ENCODE measurements at regions not wholly inside any gene's neighbourhood (a gene's known extent, or its start where the extent isn't known, plus 50 kb on each side); places are given as distances from the start of the nearest gene placed in this dataset.

- Histone ChIP-seq H3K4me3 (ENCODE audit: insufficient read depth, low read length) (no peak overlapping the region), H3K27me3 (ENCODE audit: insufficient read depth, low read length) (no peaks in the 10 kb centered on the region), H2AFZ (ENCODE audit: low read length) (no peak overlapping the region), H3K4me1 (ENCODE audit: insufficient read depth, low read length) (peaks cover 20% of the 10 kb centered on the region), H3K79me2 (ENCODE audit: insufficient read depth, low read length) (no peaks in the 10 kb centered on the region), H3K27ac (ENCODE audit: low read depth, low read length) (no peak overlapping the region), H3K9me3 (ENCODE audit: low read depth, low read length) (no peaks in the 10 kb centered on the region), H3K4me2 (ENCODE audit: insufficient read depth, low read length) (no peak overlapping the region), H4K20me1 (ENCODE audit: insufficient read depth, low read length) (no peaks in the 10 kb centered on the region), H3K36me3 (ENCODE audit: insufficient read depth, low read length) (no peaks in the 10 kb centered on the region)
- TF ChIP-seq CTCF (IDR thresholded peaks at IDR 0.05; ENCODE audit: extremely low read depth, low read depth, low read length), result no peak
- no peak for DNase-seq (ENCODE audit: insufficient read length, low spot score, missing footprints)
These were observed 511.7 kb downstream of the NTRK3 start for GRCh38 chr15:87744815-87745214.

GRCh38 chr15:87743562-87743961, 513.0 kb downstream of the NTRK3 start:
- no peaks in the 10 kb centered on the region for H3K9me3 ChIP-seq (ENCODE audit: low read depth, low read length)
- no peak overlapping the region for H3K4me3 ChIP-seq (ENCODE audit: insufficient read depth, low read length)
- peaks cover 29% of the 10 kb centered on the region for H3K4me1 ChIP-seq (ENCODE audit: insufficient read depth, low read length)
- H3K79me2 ChIP-seq (ENCODE audit: insufficient read depth, low read length), result no peaks in the 10 kb centered on the region
- no peaks in the 10 kb centered on the region for H4K20me1 ChIP-seq (ENCODE audit: insufficient read depth, low read length)
- DNase-seq (ENCODE audit: insufficient read length, low spot score, missing footprints), result no peak
- no peak for TF ChIP-seq CTCF (IDR thresholded peaks at IDR 0.05; ENCODE audit: extremely low read depth, low read depth, low read length)
- H3K27me3 ChIP-seq (ENCODE audit: insufficient read depth, low read length), result no peaks in the 10 kb centered on the region
- H2AFZ ChIP-seq (ENCODE audit: low read length), result no peak overlapping the region
- H3K4me2 ChIP-seq (ENCODE audit: insufficient read depth, low read length), result no peak overlapping the region
- peak overlapping the region; percentile 16 for H3K27ac ChIP-seq (ENCODE audit: low read depth, low read length)
- H3K36me3 ChIP-seq (ENCODE audit: insufficient read depth, low read length), result no peaks in the 10 kb centered on the region

- Histone ChIP-seq H3K4me1 (ENCODE audit: insufficient read depth, low read length) (peaks cover 37% of the 10 kb centered on the region), H3K9me3 (ENCODE audit: low read depth, low read length) (no peaks in the 10 kb centered on the region), H3K27me3 (ENCODE audit: insufficient read depth, low read length) (no peaks in the 10 kb centered on the region), H3K4me2 (ENCODE audit: insufficient read depth, low read length) (no peak overlapping the region), H2AFZ (ENCODE audit: low read length) (no peak overlapping the region), H3K27ac (ENCODE audit: low read depth, low read length) (peak overlapping the region; percentile 1), H3K4me3 (ENCODE audit: insufficient read depth, low read length) (no peak overlapping the region), H3K79me2 (ENCODE audit: insufficient read depth, low read length) (no peaks in the 10 kb centered on the region), H4K20me1 (ENCODE audit: insufficient read depth, low read length) (no peaks in the 10 kb centered on the region), H3K36me3 (ENCODE audit: insufficient read depth, low read length) (no peaks in the 10 kb centered on the region)
- DNase-seq (ENCODE audit: insufficient read length, low spot score, missing footprints), result no peak
- no peak for TF ChIP-seq CTCF (IDR thresholded peaks at IDR 0.05; ENCODE audit: extremely low read depth, low read depth, low read length)
These were observed 515.2 kb downstream of the NTRK3 start for GRCh38 chr15:87741350-87741749.

GRCh38 chr15:87740655-87741344, 515.7 kb downstream of the NTRK3 start:
- no peak for DNase-seq (ENCODE audit: insufficient read length, low spot score, missing footprints)
- Histone ChIP-seq H3K9me3 (ENCODE audit: low read depth, low read length) (no peaks in the 10 kb centered on the region), H3K36me3 (ENCODE audit: insufficient read depth, low read length) (no peaks in the 10 kb centered on the region), H2AFZ (ENCODE audit: low read length) (no peak overlapping the region), H3K27me3 (ENCODE audit: insufficient read depth, low read length) (no peaks in the 10 kb centered on the region), H3K4me3 (ENCODE audit: insufficient read depth, low read length) (no peak overlapping the region), H3K79me2 (ENCODE audit: insufficient read depth, low read length) (no peaks in the 10 kb centered on the region), H3K4me2 (ENCODE audit: insufficient read depth, low read length) (no peak overlapping the region), H3K27ac (ENCODE audit: low read depth, low read length) (peak overlapping the region; percentile 1), H3K4me1 (ENCODE audit: insufficient read depth, low read length) (peaks cover 42% of the 10 kb centered on the region), H4K20me1 (ENCODE audit: insufficient read depth, low read length) (no peaks in the 10 kb centered on the region)
- no peak for TF ChIP-seq CTCF (IDR thresholded peaks at IDR 0.05; ENCODE audit: extremely low read depth, low read depth, low read length)

Data from osteoblast (primary cell).